Thyroid gland (tissue), 4 donors: ENCODE measurements at regions not wholly inside any gene's neighbourhood (a gene's known extent, or its start where the extent isn't known, plus 50 kb on each side); places are given as distances from the start of the nearest gene placed in this dataset.

ENCODE experiments used
- POLR2A ChIP-seq, 2 donors: fragments of 450-650 bp; IDR thresholded peaks; one replicate each; pipeline ENCODE4 v1.6.1; 2017; ENCODE audit warnings: antibody characterized with exemption in 2 of 2, mild to moderate bottlenecking in 2 of 2, moderate library complexity in 1 of 2
- TF ChIP-seq, protein P1 (sequence below), 6 experiments: fragments of 200-600 bp in 3 of 6; fragments of 450-650 bp in 3 of 6; sonication (generic) in 3 of 6; IDR thresholded peaks; one replicate each; pipeline ENCODE4 v1.5.1; 2016 to 2019; ENCODE audit warnings: antibody characterized with exemption in 6 of 6, mild to moderate bottlenecking in 2 of 6, inconsistent platforms in 1 of 6, moderate library complexity in 1 of 6

DNA sequence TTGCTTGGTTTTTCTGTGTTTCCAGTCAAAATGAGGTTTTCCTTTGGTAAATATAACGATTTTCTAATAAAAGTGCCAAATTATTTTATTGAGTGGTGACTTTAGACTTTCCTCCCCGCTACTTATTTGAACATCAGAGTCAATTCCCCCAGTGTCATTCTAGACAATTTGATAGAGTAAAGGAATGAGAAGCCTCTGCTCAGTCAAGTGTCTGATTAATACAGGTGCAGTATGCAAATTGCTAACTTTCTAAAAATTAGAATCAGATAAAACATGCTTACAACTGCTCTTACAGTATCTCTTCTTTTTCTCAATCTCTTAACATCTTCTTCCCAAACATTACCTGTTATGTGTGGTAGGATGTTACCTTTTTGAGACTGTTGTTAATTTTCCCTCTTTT, 148.7 kb downstream of the CD83 start:
- TF ChIP-seq, protein P1, sequence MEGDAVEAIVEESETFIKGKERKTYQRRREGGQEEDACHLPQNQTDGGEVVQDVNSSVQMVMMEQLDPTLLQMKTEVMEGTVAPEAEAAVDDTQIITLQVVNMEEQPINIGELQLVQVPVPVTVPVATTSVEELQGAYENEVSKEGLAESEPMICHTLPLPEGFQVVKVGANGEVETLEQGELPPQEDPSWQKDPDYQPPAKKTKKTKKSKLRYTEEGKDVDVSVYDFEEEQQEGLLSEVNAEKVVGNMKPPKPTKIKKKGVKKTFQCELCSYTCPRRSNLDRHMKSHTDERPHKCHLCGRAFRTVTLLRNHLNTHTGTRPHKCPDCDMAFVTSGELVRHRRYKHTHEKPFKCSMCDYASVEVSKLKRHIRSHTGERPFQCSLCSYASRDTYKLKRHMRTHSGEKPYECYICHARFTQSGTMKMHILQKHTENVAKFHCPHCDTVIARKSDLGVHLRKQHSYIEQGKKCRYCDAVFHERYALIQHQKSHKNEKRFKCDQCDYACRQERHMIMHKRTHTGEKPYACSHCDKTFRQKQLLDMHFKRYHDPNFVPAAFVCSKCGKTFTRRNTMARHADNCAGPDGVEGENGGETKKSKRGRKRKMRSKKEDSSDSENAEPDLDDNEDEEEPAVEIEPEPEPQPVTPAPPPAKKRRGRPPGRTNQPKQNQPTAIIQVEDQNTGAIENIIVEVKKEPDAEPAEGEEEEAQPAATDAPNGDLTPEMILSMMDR (IDR thresholded peaks at IDR 0.05): no peak
- TF ChIP-seq POLR2A (IDR thresholded peaks at IDR 0.05): no peak
